RWPE1 (cell line): ENCODE measurements at regions not wholly inside any gene's neighbourhood (a gene's known extent, or its start where the extent isn't known, plus 50 kb on each side); places are given as distances from the start of the nearest gene placed in this dataset.

Experiments used
- CTCF ChIA-PET: fragments of 350-600 bp; sonication (Branson Sonifier 250); formaldehyde crosslinking; extraction: SDS; loops from one replicate; lab custom pipeline; 2021; lab: Yijun Ruan, JAX
- POLR2A ChIA-PET: fragments of 400-600 bp; formaldehyde crosslinking; extraction: SDS; loops from one replicate; lab custom pipeline; 2020; ENCODE audit warnings: antibody characterized with exemption; ENCODE audit not compliant: low non-redundant PET; lab: Yijun Ruan, JAX
- DNase-seq: peaks from one replicate; pipeline ENCODE4 v3.0.0; 2012; ENCODE audit warnings: low spot score
- H3K27ac ChIP-seq: fragments of 450-650 bp; 2 replicates; pipeline ENCODE4 v1.5.1; 2017
- CTCF ChIP-seq: fragments of 450-650 bp; conservative IDR thresholded peaks from 2 replicates; pipeline ENCODE4 v1.5.1; 2017; ENCODE audit warnings: low read depth, mild to moderate bottlenecking

- CTCF ChIA-PET = no interaction called here
These were observed 350.8 kb downstream of the BRD1 start for GRCh38 chr22:49476800-49477400.

GRCh38 chr22:49476176-49476575 lies 351.5 kb downstream of the BRD1 start:
- TF ChIP-seq CTCF = no peak
- ChIA-PET CTCF (interaction anchor here (0.6 kb wide), 1 partner anchor 14 kb away, joined by 3 read pairs; no protein-coding TSS in a partner anchor), POLR2A (no interaction called here)
- H3K27ac ChIP-seq = no peak overlapping the region
- no peak for DNase-seq

More at GRCh38 chr22:49476800-49477400, 350.8 kb downstream of the BRD1 start:
- no peak for DNase-seq
- POLR2A ChIA-PET = no interaction called here
- TF ChIP-seq CTCF = no peak
- no peak overlapping the region for H3K27ac ChIP-seq

DNA sequence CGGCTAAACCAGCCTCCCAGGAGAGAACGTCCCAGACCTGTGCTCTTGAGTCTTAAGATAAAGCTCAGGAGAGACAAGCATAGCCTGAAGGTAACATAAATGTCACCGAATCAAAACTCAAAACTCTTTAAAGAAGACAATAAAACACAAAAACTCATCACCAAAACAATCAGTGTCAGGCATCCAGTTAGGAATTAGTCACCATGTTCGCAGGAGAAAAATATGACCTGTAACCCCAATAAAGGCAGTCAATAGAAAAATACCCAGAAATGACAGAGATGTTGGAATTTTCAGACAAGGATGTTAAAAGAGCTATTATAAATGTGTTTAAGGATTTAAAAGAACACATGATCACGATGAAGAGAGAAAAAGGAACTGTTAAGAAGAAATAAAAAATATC lies 352.4 kb downstream of the BRD1 start:
- POLR2A ChIA-PET = no interaction called here
- H3K27ac ChIP-seq = no peak overlapping the region

DNA sequence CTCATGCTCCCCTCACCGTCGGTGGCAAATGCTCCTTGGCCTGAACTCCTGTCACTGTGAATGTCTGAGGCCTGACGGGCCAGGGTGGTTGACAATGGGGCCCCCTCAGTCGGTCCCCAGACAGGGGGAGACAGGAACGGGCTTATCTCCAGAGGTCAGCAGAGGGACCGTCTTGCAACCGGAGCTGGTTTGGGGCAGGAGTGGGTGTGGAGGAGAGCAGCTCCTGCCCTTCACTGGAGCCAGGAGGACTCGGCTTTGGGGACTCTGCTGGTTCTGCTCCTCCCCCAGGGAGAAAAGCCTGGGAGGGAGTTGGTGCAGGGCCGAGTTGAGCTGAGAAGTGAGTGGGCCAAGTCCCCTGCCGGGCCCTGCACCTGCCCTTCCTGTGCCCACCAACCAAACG lies 354.4 kb downstream of the BRD1 start:
- no peak for DNase-seq
- TF ChIP-seq CTCF = no peak
- CTCF ChIA-PET = no interaction called here
- H3K27ac ChIP-seq = no peak overlapping the region
- POLR2A ChIA-PET = no interaction called here

More for the DNA sequence above, 352.4 kb downstream of the BRD1 start:
- CTCF ChIA-PET = no interaction called here
- no peak for DNase-seq
- no peak for TF ChIP-seq CTCF

DNA sequence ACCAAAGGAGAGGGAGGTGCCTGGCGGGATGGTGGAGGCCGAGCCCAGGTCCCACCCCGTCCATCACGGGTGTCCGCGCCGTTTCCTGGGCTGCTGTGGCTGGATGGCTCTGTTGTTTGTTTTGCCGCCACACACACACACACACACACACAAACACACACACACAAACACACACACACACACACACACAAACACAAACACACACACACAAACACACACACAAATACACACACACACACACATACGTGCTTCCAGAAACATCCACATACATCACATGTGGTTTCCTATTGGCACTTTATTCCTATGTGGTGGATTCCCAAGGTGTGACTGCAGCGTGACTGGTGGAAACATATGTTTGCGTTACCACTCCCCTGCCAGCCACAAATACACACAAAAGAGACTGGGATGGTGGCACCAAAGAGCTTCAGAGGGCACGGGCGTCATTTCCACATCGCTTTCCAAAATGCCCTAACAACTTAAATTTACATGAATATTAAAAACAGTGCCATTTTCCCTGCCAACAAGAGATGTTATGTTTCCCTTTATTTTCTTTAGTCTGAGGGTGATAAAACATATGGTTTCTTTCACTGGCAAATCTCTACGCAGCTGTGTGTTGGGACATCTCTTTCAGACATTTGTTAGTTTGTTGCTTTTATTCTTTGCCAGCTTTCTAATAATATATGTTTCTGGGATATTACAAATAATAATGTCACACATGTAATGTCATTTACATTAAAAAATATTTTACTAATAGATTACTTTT lies 356.8 kb downstream of the BRD1 start:
- POLR2A ChIA-PET = no interaction called here

More for the DNA sequence above, 356.8 kb downstream of the BRD1 start:
- no peak for DNase-seq
- CTCF ChIA-PET = no interaction called here
- no peak for TF ChIP-seq CTCF
- H3K27ac ChIP-seq = no peak overlapping the region
